ENCODE measurements at regions not wholly inside any gene's neighbourhood (a gene's known extent, or its start where the extent isn't known, plus 50 kb on each side); places are given as distances from the start of the nearest gene placed in this dataset.

DNA sequence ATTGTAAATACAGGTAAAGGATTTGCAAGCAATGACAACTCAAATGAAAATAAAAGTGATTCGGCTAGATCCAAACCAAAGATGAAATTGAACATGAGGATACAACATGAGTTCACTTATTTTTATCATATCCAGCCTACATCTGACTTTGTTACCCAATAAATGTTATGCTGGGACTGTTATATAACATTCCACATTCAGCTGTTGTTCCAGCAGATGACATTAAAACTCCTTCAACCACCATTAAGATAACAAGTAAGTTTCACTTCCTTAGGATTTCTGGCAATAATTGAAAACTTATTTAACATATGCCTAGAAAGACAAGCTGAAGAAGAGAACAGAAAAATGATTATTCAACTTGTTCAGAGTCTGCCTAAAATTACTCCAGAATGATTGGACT lies 729.4 kb downstream of the CDH11 start:
- POLR2A ChIA-PET = no interaction called here
- no peak for DNase-seq
- TF ChIP-seq, protein P1, sequence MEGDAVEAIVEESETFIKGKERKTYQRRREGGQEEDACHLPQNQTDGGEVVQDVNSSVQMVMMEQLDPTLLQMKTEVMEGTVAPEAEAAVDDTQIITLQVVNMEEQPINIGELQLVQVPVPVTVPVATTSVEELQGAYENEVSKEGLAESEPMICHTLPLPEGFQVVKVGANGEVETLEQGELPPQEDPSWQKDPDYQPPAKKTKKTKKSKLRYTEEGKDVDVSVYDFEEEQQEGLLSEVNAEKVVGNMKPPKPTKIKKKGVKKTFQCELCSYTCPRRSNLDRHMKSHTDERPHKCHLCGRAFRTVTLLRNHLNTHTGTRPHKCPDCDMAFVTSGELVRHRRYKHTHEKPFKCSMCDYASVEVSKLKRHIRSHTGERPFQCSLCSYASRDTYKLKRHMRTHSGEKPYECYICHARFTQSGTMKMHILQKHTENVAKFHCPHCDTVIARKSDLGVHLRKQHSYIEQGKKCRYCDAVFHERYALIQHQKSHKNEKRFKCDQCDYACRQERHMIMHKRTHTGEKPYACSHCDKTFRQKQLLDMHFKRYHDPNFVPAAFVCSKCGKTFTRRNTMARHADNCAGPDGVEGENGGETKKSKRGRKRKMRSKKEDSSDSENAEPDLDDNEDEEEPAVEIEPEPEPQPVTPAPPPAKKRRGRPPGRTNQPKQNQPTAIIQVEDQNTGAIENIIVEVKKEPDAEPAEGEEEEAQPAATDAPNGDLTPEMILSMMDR (IDR thresholded peaks at IDR 0.05; ENCODE audit: insufficient read depth in 1 of 2, low read depth in 1 of 2, low read length in 1 of 2, severe bottlenecking in 1 of 2, unreplicated experiment in 1 of 2) = no peak
- H3K4me1 ChIP-seq = no peaks in the 10 kb centered on the region
- intact Hi-C loops (cut with micrococcal nuclease; ENCODE audit: unreplicated experiment) = no loop called here
- BruUV-seq (replicated peaks) = no TSS peak
- no peaks in the 10 kb centered on the region for H3K4me1 Mint-ChIP-seq (ENCODE audit: low read depth, unreplicated experiment)
- peaks cover 3% of the 10 kb centered on the region; the same call in 1 of the 2 replicates for H3K9me3 ChIP-seq
- no peaks in the 10 kb centered on the region for H3K27me3 Mint-ChIP-seq (ENCODE audit: insufficient read depth, unreplicated experiment)
- H3K9me3 Mint-ChIP-seq (ENCODE audit: unreplicated experiment) = no peaks in the 10 kb centered on the region
- H3K4me3 ChIP-seq (ENCODE audit: low read depth, low read length) = no peak overlapping the region
- no peak overlapping the region for H3K27ac Mint-ChIP-seq (ENCODE audit: unreplicated experiment)
- CTCF ChIA-PET = no interaction called here
- H3K36me3 Mint-ChIP-seq (ENCODE audit: insufficient read depth, unreplicated experiment) = no peaks in the 10 kb centered on the region
- no peak overlapping the region for H3K4me3 Mint-ChIP-seq (ENCODE audit: unreplicated experiment)
- H3K36me3 ChIP-seq (ENCODE audit: control insufficient read depth, insufficient read depth, low read length) = no peaks in the 10 kb centered on the region
- no peaks in the 10 kb centered on the region for H3K27me3 ChIP-seq (replicated peaks; ENCODE audit: control insufficient read depth, insufficient read depth, low read length)

DNA sequence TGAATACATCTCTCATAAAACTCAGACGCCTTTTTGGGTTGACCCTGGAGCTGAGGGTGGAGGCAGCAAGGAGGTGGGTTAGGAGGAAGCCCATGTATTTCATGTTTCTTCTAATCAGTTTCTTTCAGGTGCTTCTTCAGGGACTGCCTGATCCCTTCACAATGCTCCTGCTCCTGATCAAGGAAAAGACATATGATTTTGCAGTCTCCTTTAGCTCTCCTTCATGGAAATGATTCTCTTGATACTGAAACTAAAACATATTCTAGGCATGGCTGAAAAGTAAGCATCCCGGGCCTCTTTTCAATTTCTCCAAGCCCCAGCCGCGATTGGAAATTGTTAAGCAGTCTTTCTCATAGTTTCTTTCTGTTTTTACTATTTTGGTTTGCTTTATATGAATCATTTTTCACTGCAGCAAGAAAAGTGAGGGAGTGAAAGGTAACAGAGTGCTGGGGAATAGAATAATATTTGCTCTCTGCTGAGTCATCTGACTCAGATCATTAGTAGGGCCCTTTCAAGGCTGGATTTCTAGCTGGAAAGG lies 730.7 kb downstream of the CDH11 start:
- H3K4me1 Mint-ChIP-seq (ENCODE audit: low read depth, unreplicated experiment) = no peaks in the 10 kb centered on the region
- no peaks in the 10 kb centered on the region for H3K9me3 Mint-ChIP-seq (ENCODE audit: unreplicated experiment)
- CTCF ChIA-PET = no interaction called here
- no peak for DNase-seq
- H3K36me3 ChIP-seq (ENCODE audit: control insufficient read depth, insufficient read depth, low read length) = no peaks in the 10 kb centered on the region
- intact Hi-C loops (cut with micrococcal nuclease; ENCODE audit: unreplicated experiment) = no loop called here
- H3K9me3 ChIP-seq = peaks cover 3% of the 10 kb centered on the region; the same call in 1 of the 2 replicates
- TF ChIP-seq, protein P1 (IDR thresholded peaks at IDR 0.05; ENCODE audit: insufficient read depth in 1 of 2, low read depth in 1 of 2, low read length in 1 of 2, severe bottlenecking in 1 of 2, unreplicated experiment in 1 of 2) = no peak
- H3K27ac Mint-ChIP-seq (ENCODE audit: unreplicated experiment) = no peak overlapping the region
- no peaks in the 10 kb centered on the region for H3K4me1 ChIP-seq
- no peak overlapping the region for H3K4me3 ChIP-seq (ENCODE audit: low read depth, low read length)
- no peak overlapping the region for H3K4me3 Mint-ChIP-seq (ENCODE audit: unreplicated experiment)
- no peaks in the 10 kb centered on the region for H3K27me3 ChIP-seq (replicated peaks; ENCODE audit: control insufficient read depth, insufficient read depth, low read length)
- no TSS peak for BruUV-seq (replicated peaks)
- POLR2A ChIA-PET = no interaction called here
- no peaks in the 10 kb centered on the region for H3K36me3 Mint-ChIP-seq (ENCODE audit: insufficient read depth, unreplicated experiment)
- H3K27me3 Mint-ChIP-seq (ENCODE audit: insufficient read depth, unreplicated experiment) = peaks cover 5% of the 10 kb centered on the region

DNA sequence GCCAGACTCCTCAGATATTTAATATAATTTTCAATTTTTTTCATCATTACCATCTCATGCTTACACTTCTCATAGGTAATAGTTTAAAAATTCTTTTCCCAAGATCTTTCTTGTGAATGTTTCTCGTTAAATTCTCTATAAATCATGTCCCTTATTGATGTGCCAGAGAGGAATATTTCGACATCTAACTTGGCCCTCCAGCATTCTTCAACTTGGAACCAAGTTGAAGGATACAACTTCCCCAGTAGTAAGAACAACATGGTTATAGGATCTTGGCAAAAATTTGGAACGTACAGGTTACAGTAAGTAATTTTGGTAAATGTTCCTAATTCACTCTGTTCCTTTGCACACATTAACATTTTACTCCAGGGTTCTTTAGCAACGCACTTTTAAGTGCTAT lies 731.8 kb downstream of the CDH11 start:
- Histone ChIP-seq H3K9me3 (peaks cover 3% of the 10 kb centered on the region; the same call in 1 of the 2 replicates), H3K36me3 (ENCODE audit: control insufficient read depth, insufficient read depth, low read length) (no peaks in the 10 kb centered on the region), H3K4me3 (ENCODE audit: low read depth, low read length) (no peak overlapping the region), H3K27me3 (replicated peaks; ENCODE audit: control insufficient read depth, insufficient read depth, low read length) (no peaks in the 10 kb centered on the region), H3K4me1 (no peaks in the 10 kb centered on the region)
- H3K27ac Mint-ChIP-seq (ENCODE audit: unreplicated experiment) = no peak overlapping the region
- BruUV-seq (replicated peaks) = no TSS peak
- H3K4me3 Mint-ChIP-seq (ENCODE audit: unreplicated experiment) = no peak overlapping the region
- POLR2A ChIA-PET = no interaction called here
- H3K27me3 Mint-ChIP-seq (ENCODE audit: insufficient read depth, unreplicated experiment) = peaks cover 5% of the 10 kb centered on the region
- no peak for DNase-seq
- intact Hi-C loops (cut with micrococcal nuclease; ENCODE audit: unreplicated experiment) = no loop called here
- TF ChIP-seq, protein P1 (IDR thresholded peaks at IDR 0.05; ENCODE audit: insufficient read depth in 1 of 2, low read depth in 1 of 2, low read length in 1 of 2, severe bottlenecking in 1 of 2, unreplicated experiment in 1 of 2) = no peak
- no peaks in the 10 kb centered on the region for H3K4me1 Mint-ChIP-seq (ENCODE audit: low read depth, unreplicated experiment)
- CTCF ChIA-PET = no interaction called here
- no peaks in the 10 kb centered on the region for H3K9me3 Mint-ChIP-seq (ENCODE audit: unreplicated experiment)
- no peaks in the 10 kb centered on the region for H3K36me3 Mint-ChIP-seq (ENCODE audit: insufficient read depth, unreplicated experiment)
